ENCODE measurements at regions not wholly inside any gene's neighbourhood (a gene's known extent, or its start where the extent isn't known, plus 50 kb on each side); places are given as distances from the start of the nearest gene placed in this dataset.

DNA sequence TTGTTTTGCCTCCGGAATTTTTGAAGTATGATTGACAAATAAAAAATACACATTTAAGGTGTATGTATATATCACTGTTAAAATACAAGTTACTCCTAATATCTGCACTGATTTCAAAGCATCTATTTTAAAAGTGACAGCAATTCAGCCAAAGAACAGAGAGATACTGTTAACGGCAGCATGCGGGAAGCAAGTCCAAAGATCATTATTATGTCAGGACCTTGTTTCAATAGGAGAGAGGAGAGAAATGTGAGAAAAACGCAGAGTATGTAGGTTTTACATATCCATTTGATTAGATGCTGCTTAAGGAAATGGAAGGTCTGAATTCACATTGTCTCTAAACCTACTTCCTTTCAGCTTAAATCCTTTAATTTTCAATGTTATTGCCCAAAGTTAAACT, 545.5 kb upstream of the SLC8A1 start:
- no peaks in the 10 kb centered on the region for H3K9me3 ChIP-seq (replicated peaks; ENCODE audit: insufficient read depth, low read length)
- H3K4me3 ChIP-seq (ENCODE audit: low read length) = no peak overlapping the region
- no peaks in the 10 kb centered on the region for H3K4me1 ChIP-seq (ENCODE audit: low read length)
- TF ChIP-seq EZH2 (optimal IDR thresholded peaks at IDR 0.05; ENCODE audit: low read depth, low read length) = no peak
- no peak for TF ChIP-seq EZH2phosphoT487 (IDR thresholded peaks at IDR 0.05; ENCODE audit: low read length)
- TF ChIP-seq, protein P1, sequence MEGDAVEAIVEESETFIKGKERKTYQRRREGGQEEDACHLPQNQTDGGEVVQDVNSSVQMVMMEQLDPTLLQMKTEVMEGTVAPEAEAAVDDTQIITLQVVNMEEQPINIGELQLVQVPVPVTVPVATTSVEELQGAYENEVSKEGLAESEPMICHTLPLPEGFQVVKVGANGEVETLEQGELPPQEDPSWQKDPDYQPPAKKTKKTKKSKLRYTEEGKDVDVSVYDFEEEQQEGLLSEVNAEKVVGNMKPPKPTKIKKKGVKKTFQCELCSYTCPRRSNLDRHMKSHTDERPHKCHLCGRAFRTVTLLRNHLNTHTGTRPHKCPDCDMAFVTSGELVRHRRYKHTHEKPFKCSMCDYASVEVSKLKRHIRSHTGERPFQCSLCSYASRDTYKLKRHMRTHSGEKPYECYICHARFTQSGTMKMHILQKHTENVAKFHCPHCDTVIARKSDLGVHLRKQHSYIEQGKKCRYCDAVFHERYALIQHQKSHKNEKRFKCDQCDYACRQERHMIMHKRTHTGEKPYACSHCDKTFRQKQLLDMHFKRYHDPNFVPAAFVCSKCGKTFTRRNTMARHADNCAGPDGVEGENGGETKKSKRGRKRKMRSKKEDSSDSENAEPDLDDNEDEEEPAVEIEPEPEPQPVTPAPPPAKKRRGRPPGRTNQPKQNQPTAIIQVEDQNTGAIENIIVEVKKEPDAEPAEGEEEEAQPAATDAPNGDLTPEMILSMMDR (IDR thresholded peaks at IDR 0.05; ENCODE audit: low read length) = no peak
- H3K27me3 ChIP-seq (replicated peaks; ENCODE audit: insufficient read depth, low read length) = no peaks in the 10 kb centered on the region
- H2AFZ ChIP-seq (ENCODE audit: low read length) = no peak overlapping the region
- no peaks in the 10 kb centered on the region for H4K20me1 ChIP-seq (ENCODE audit: insufficient read depth, low read length)
- H3K79me2 ChIP-seq (ENCODE audit: low read length) = no peaks in the 10 kb centered on the region
- H3K9ac ChIP-seq (ENCODE audit: low read length) = no peak overlapping the region
- no peaks in the 10 kb centered on the region for H3K9me2 ChIP-seq (replicated peaks; ENCODE audit: insufficient read depth, low read length)
- no peaks in the 10 kb centered on the region for H3F3A ChIP-seq (ENCODE audit: insufficient read depth, low read length)
- no peak for DNase-seq
- no peak overlapping the region for H3K4me2 ChIP-seq (ENCODE audit: low read depth, low read length)
- H3K36me3 ChIP-seq (replicated peaks; ENCODE audit: insufficient read depth, low read length) = no peaks in the 10 kb centered on the region
- no peak overlapping the region for H3K27ac ChIP-seq (ENCODE audit: low read length)

DNA sequence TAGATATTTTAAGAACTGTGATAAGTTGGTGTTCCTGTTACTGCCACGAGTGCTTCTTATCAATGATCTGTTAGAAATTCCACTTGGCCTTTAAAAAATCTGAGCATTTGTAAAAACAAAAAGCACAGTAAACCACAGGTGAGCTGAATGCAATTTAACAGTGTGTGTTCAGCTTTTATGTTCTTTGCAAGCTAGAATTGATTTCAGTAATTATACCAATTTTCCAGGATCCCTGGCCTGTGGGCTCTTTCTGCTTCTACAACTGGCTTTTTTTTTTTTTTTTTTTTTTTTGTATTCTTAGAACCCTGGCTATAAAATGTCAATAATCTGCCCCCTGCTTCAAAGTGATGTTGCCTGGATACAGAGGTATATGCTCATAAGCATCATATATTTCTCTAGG, 548.5 kb upstream of the SLC8A1 start:
- TF ChIP-seq EZH2phosphoT487 (IDR thresholded peaks at IDR 0.05; ENCODE audit: low read length) (no peak), EZH2 (optimal IDR thresholded peaks at IDR 0.05; ENCODE audit: low read depth, low read length) (no peak)
- TF ChIP-seq, protein P1 (IDR thresholded peaks at IDR 0.05; ENCODE audit: low read length) = no peak

DNA sequence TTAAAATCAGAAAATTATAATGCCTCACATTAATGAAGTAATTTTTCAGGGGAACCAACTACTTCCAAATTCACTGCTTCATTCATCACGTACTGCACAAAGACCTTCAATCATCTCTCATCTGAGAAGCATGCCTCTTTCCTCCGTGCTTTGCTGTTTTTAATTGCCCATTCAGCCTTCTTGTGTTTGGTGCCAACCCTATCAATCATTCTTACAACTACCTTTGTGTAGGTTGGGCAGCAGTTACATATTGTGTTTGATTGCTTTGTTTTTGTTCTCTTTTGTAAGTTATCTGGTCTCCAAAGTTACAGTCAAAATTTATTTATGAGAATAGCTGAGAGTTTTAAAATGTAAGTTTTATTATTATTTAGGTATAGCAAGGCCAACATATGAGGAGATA, 549.0 kb upstream of the SLC8A1 start:
- H3K9me2 ChIP-seq (replicated peaks; ENCODE audit: insufficient read depth, low read length) = no peaks in the 10 kb centered on the region
- no peaks in the 10 kb centered on the region for H3K36me3 ChIP-seq (replicated peaks; ENCODE audit: insufficient read depth, low read length)
- no peaks in the 10 kb centered on the region for H3F3A ChIP-seq (ENCODE audit: insufficient read depth, low read length)
- DNase-seq = no peak
- TF ChIP-seq, protein P1 (IDR thresholded peaks at IDR 0.05; ENCODE audit: low read length) = no peak
- no peak for TF ChIP-seq EZH2 (optimal IDR thresholded peaks at IDR 0.05; ENCODE audit: low read depth, low read length)
- no peak for TF ChIP-seq EZH2phosphoT487 (IDR thresholded peaks at IDR 0.05; ENCODE audit: low read length)
- no peak overlapping the region for H3K4me2 ChIP-seq (ENCODE audit: low read depth, low read length)
- H2AFZ ChIP-seq (ENCODE audit: low read length) = no peak overlapping the region
- H3K4me3 ChIP-seq (ENCODE audit: low read length) = no peak overlapping the region
- no peaks in the 10 kb centered on the region for H3K9me3 ChIP-seq (replicated peaks; ENCODE audit: insufficient read depth, low read length)
- no peaks in the 10 kb centered on the region for H3K4me1 ChIP-seq (ENCODE audit: low read length)
- H3K79me2 ChIP-seq (ENCODE audit: low read length) = no peaks in the 10 kb centered on the region
- H3K27me3 ChIP-seq (replicated peaks; ENCODE audit: insufficient read depth, low read length) = no peaks in the 10 kb centered on the region
- no peak overlapping the region for H3K9ac ChIP-seq (ENCODE audit: low read length)
- H3K27ac ChIP-seq (ENCODE audit: low read length) = no peak overlapping the region
- H4K20me1 ChIP-seq (ENCODE audit: insufficient read depth, low read length) = no peaks in the 10 kb centered on the region

More for the DNA sequence above, 548.5 kb upstream of the SLC8A1 start:
- Histone ChIP-seq H3K9ac (ENCODE audit: low read length) (no peak overlapping the region), H3K4me2 (ENCODE audit: low read depth, low read length) (no peak overlapping the region), H3F3A (ENCODE audit: insufficient read depth, low read length) (no peaks in the 10 kb centered on the region), H3K4me3 (ENCODE audit: low read length) (no peak overlapping the region), H3K9me2 (replicated peaks; ENCODE audit: insufficient read depth, low read length) (no peaks in the 10 kb centered on the region), H3K9me3 (replicated peaks; ENCODE audit: insufficient read depth, low read length) (no peaks in the 10 kb centered on the region), H3K79me2 (ENCODE audit: low read length) (no peaks in the 10 kb centered on the region), H3K36me3 (replicated peaks; ENCODE audit: insufficient read depth, low read length) (no peaks in the 10 kb centered on the region), H3K27ac (ENCODE audit: low read length) (no peak overlapping the region), H3K27me3 (replicated peaks; ENCODE audit: insufficient read depth, low read length) (no peaks in the 10 kb centered on the region), H4K20me1 (ENCODE audit: insufficient read depth, low read length) (no peaks in the 10 kb centered on the region), H2AFZ (ENCODE audit: low read length) (no peak overlapping the region), H3K4me1 (ENCODE audit: low read length) (no peaks in the 10 kb centered on the region)
- DNase-seq = no peak

Data from MM.1S (cell line).